ENCODE measurements at regions not wholly inside any gene's neighbourhood (a gene's known extent, or its start where the extent isn't known, plus 50 kb on each side); places are given as distances from the start of the nearest gene placed in this dataset.

DNA sequence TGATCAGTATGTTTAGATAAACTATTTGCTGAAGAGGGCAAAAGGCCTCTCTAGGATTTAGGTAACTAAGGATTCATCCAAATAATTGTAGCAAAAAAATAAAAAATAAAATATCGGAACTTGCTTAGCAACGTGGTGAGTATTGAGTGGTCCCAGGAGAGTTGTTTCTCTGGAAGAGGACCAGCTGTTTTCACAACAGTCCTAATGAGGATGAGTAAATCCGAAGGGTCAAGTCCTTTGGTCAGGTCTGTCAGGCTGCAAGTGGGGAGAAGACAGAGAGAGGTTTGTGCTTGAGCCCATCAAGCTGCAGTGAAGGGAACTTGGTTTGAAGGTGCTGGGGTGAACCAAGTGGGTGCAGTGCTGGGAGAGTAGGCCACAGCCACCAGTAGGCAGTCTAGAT lies 539.2 kb downstream of the SLC4A3 start:
- ChIA-PET POLR2A (interaction anchor here (0.6 kb wide), 1 partner anchor 16 kb away, joined by 3 read pairs; no protein-coding TSS in a partner anchor), CTCF (no interaction called here)
- TF ChIP-seq, protein P1, sequence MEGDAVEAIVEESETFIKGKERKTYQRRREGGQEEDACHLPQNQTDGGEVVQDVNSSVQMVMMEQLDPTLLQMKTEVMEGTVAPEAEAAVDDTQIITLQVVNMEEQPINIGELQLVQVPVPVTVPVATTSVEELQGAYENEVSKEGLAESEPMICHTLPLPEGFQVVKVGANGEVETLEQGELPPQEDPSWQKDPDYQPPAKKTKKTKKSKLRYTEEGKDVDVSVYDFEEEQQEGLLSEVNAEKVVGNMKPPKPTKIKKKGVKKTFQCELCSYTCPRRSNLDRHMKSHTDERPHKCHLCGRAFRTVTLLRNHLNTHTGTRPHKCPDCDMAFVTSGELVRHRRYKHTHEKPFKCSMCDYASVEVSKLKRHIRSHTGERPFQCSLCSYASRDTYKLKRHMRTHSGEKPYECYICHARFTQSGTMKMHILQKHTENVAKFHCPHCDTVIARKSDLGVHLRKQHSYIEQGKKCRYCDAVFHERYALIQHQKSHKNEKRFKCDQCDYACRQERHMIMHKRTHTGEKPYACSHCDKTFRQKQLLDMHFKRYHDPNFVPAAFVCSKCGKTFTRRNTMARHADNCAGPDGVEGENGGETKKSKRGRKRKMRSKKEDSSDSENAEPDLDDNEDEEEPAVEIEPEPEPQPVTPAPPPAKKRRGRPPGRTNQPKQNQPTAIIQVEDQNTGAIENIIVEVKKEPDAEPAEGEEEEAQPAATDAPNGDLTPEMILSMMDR (IDR thresholded peaks at IDR 0.05; ENCODE audit: control extremely low read depth, extremely low read depth, low read depth, missing control alignments), result no peak
- no peak for DNase-seq (ENCODE audit: extremely low spot score)

DNA sequence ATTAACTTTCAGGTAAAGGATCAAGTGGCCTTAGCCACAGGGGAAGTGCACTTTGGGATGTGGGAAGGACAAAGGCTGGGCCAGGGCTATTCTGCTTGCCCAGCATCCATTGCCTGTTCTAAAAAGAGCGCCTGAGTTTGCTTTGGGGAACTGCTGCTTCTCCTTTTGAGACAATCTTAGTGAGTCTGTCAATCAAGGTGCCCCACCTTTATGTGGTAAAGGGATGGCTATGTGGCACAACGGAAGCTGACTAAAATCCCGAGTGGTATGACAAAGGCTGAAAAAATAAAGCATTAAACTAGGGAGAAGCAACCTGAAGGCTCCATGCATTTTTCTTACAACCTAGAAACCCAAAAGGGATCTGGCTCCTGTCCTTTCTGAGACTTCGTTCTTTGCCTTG lies 540.5 kb downstream of the SLC4A3 start:
- CTCF ChIA-PET, result no interaction called here
- TF ChIP-seq, protein P1 (IDR thresholded peaks at IDR 0.05; ENCODE audit: control extremely low read depth, extremely low read depth, low read depth, missing control alignments), result no peak
- POLR2A ChIA-PET, result no interaction called here
- no peak for DNase-seq (ENCODE audit: extremely low spot score)

DNA sequence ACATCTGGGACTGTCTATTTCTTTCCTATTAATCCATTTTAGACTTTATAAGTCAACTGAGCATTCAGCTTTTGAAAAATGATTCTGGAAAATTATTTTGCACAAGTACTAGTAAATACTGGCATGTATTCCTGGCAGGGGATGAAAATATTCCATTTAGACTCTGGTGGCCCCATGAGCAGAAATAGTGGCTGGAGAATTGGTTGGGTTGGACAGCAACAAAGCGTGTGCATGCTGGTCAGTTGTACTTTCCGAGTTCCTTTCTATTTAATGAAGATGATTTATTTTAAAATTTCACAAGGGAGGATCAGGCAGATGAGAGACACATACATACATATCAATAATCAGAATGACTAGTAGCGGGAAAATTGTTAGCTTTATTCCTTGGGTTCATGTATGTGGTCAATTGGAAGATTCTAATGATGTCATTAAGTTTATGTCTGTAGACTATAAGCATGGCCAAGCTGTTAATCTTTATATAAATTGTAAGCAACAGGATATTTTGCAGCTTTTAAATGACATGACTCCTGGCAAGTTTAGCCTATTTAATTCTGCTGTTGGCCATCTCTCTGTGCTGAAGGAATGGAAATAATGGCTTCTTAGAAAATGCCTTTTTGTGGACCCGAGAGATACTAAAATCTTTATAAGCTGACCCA lies 541.6 kb downstream of the SLC4A3 start:
- POLR2A ChIA-PET, result no interaction called here
- DNase-seq (ENCODE audit: extremely low spot score), result no peak
- TF ChIP-seq, protein P1 (IDR thresholded peaks at IDR 0.05; ENCODE audit: control extremely low read depth, extremely low read depth, low read depth, missing control alignments), result no peak
- CTCF ChIA-PET, result interaction anchor here (1.5 kb wide), 1 partner anchor 9 kb away, joined by 4 read pairs; no protein-coding TSS in a partner anchor

DNA sequence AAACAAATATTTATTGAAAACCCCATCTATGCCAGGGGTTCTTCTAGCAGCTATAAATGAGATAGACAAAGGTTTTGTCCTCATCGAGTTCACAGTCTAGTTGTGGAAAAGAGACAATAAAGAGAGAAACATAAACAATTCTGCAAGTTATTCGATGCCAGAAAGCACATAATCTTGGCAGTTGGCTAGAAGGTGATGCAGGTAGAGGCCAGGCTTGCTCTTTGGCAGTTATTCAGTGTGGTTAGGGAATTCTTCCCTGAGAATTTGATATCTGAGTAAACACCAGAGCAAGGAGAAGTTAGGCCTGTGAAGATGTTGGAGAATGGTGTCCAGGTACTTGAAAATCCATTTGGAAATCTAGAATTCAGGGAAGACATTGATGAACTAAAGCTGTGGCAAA lies 547.4 kb downstream of the SLC4A3 start:
- ChIA-PET CTCF (no interaction called here), POLR2A (no interaction called here)

DNA sequence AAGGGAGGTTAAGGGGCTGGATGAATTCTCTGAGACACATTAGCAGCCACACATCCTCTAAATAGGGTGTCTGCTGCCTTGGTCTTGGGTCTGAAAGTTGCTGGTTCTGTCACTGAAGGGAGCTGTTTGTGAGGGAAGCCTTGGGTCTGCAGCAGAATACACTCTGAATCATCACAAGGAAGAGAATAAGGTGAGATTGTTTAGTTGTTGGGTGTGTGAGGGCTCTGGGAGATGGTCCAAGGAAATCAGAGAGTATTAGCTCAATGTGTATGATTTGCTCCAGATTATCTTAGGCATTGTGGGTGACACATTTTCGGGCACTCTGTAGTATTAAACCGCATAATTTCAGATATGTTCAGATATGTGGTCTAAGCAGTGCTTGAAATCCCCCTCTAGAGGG lies 548.5 kb downstream of the SLC4A3 start:
- TF ChIP-seq, protein P1 (IDR thresholded peaks at IDR 0.05; ENCODE audit: control extremely low read depth, extremely low read depth, low read depth, missing control alignments), result no peak
- DNase-seq (ENCODE audit: extremely low spot score), result no peak
- POLR2A ChIA-PET, result no interaction called here
- CTCF ChIA-PET, result no interaction called here

More for the DNA sequence above, 547.4 kb downstream of the SLC4A3 start:
- no peak for DNase-seq (ENCODE audit: extremely low spot score)
- TF ChIP-seq, protein P1 (IDR thresholded peaks at IDR 0.05; ENCODE audit: control extremely low read depth, extremely low read depth, low read depth, missing control alignments), result no peak

DNA sequence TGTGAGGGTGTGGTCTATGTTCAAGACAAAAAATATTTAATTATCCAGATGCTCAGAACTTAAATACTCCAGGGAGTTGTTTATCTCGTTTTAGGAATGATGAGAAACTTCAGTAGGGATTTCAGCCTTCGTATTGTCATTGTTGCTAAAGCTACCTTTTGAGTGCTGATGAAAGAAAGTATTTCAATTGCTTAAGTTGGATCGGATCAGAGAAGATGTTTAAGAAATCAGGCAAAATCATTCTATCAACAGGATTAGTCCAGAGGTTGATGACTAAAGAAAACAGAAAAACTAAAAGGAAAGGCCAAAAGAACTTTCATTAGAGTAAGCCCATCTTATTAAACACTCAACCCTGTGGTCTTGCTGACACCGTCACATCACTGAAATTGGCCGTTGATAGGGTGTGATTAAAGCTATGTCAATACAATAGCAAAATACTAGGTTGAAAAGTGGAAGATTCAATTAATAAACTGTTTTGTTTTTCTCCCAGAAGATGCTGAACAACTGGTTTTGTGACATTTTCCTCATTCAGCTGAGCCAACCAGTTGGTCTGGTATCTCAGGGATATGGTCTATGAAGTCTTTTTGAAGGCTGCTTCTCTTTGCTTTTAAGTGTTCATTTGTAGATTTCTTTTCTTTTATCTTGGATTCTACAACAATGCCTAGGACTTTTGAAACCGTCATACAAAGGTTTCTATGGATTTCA lies 551.7 kb downstream of the SLC4A3 start:
- TF ChIP-seq, protein P1 (IDR thresholded peaks at IDR 0.05; ENCODE audit: control extremely low read depth, extremely low read depth, low read depth, missing control alignments), result no peak
- ChIA-PET CTCF (no interaction called here), POLR2A (no interaction called here)
- DNase-seq (ENCODE audit: extremely low spot score), result no peak

Measured in GM10248 (cell line).